ENCODE measurements at regions not wholly inside any gene's neighbourhood (a gene's known extent, or its start where the extent isn't known, plus 50 kb on each side); places are given as distances from the start of the nearest gene placed in this dataset.

GRCh38 chr5:169511708-169512107 is 71.9 kb upstream of the SPDL1 start:
- Histone ChIP-seq H4K8ac (ENCODE audit: low read depth, low read length) (peak overlapping the region; percentile 29), H3K4me3 (ENCODE audit: low read depth, low read length) (no peak overlapping the region), H3K36me3 (ENCODE audit: control insufficient read depth in 1 of 2, insufficient read depth in 2 of 2, low read length in 2 of 2) (no peaks in the 10 kb centered on the region), H3K4ac (ENCODE audit: low read depth, low read length) (no peak overlapping the region), H3K27ac (ENCODE audit: low read depth, low read length) (no peak overlapping the region), H2BK120ac (ENCODE audit: insufficient read depth, low read length, poor library complexity) (peak overlapping the region; percentile 57), H3K23ac (ENCODE audit: low read length) (no peak overlapping the region), H2BK12ac (ENCODE audit: low read length) (peak overlapping the region; percentile 25), H3K79me1 (ENCODE audit: low read length) (peaks cover 8% of the 10 kb centered on the region), H3K4me1 (ENCODE audit: control insufficient read depth in 1 of 2, insufficient read depth in 2 of 2, low read length in 2 of 2) (peaks cover 4 to 9% of the 10 kb centered on the region in 2 experiments), H3K27me3 (ENCODE audit: insufficient read depth, low read length) (no peaks in the 10 kb centered on the region), H3K14ac (ENCODE audit: low read length) (peak overlapping the region; percentile 66), H2AFZ (ENCODE audit: insufficient read depth, low read length, poor library complexity) (no peak overlapping the region), H2BK5ac (ENCODE audit: low read depth, low read length, poor library complexity) (peak overlapping the region; percentile 7), H3K9ac (ENCODE audit: low read length) (no peak overlapping the region), H4K91ac (ENCODE audit: low read depth, low read length) (peak overlapping the region; percentile 12), H3K4me2 (ENCODE audit: low read length) (no peak overlapping the region), H3K18ac (ENCODE audit: low read length) (no peak overlapping the region), H3K9me3 (ENCODE audit: insufficient read depth, low read depth, low read length) (no peaks in the 10 kb centered on the region), H3K79me2 (ENCODE audit: control insufficient read depth, insufficient read depth, low read length, poor library complexity) (no peaks in the 10 kb centered on the region), H2AK5ac (ENCODE audit: low read length) (no peak overlapping the region), H4K12ac (ENCODE audit: low read depth, low read length) (no peak overlapping the region)
- no CpG with 5 or more reads among the region's 3 CpGs for WGBS (ENCODE audit: extremely low coverage, insufficient coverage, insufficient read length)
- DNase-seq, result no peak

- H3K4me1 ChIP-seq (ENCODE audit: control insufficient read depth in 1 of 2, insufficient read depth in 2 of 2, low read length in 2 of 2), result peaks cover 4 to 6% of the 10 kb centered on the region in 2 experiments
- no CpG with 5 or more reads among the region's 1 CpG for WGBS (ENCODE audit: extremely low coverage, insufficient coverage, insufficient read length)
- no peaks in the 10 kb centered on the region for H3K36me3 ChIP-seq (ENCODE audit: control insufficient read depth in 1 of 2, insufficient read depth in 2 of 2, low read length in 2 of 2)
- no peak overlapping the region for H2AK5ac ChIP-seq (ENCODE audit: low read length)
- H4K12ac ChIP-seq (ENCODE audit: low read depth, low read length), result no peak overlapping the region
- no peaks in the 10 kb centered on the region for H3K79me2 ChIP-seq (ENCODE audit: control insufficient read depth, insufficient read depth, low read length, poor library complexity)
- H3K14ac ChIP-seq (ENCODE audit: low read length), result no peak overlapping the region
- peaks cover 7% of the 10 kb centered on the region for H3K79me1 ChIP-seq (ENCODE audit: low read length)
- H2BK5ac ChIP-seq (ENCODE audit: low read depth, low read length, poor library complexity), result no peak overlapping the region
- no peak overlapping the region for H3K27ac ChIP-seq (ENCODE audit: low read depth, low read length)
- H3K27me3 ChIP-seq (ENCODE audit: insufficient read depth, low read length), result no peaks in the 10 kb centered on the region
- H3K18ac ChIP-seq (ENCODE audit: low read length), result no peak overlapping the region
- H4K8ac ChIP-seq (ENCODE audit: low read depth, low read length), result no peak overlapping the region
- H3K9me3 ChIP-seq (ENCODE audit: insufficient read depth, low read depth, low read length), result no peaks in the 10 kb centered on the region
- H2AFZ ChIP-seq (ENCODE audit: insufficient read depth, low read length, poor library complexity), result no peak overlapping the region
- DNase-seq, result no peak
- no peak overlapping the region for H3K4me3 ChIP-seq (ENCODE audit: low read depth, low read length)
- H3K23ac ChIP-seq (ENCODE audit: low read length), result no peak overlapping the region
- H3K4ac ChIP-seq (ENCODE audit: low read depth, low read length), result no peak overlapping the region
- H2BK120ac ChIP-seq (ENCODE audit: insufficient read depth, low read length, poor library complexity), result no peak overlapping the region
- no peak overlapping the region for H3K4me2 ChIP-seq (ENCODE audit: low read length)
- no peak overlapping the region for H4K91ac ChIP-seq (ENCODE audit: low read depth, low read length)
- H3K9ac ChIP-seq (ENCODE audit: low read length), result no peak overlapping the region
- H2BK12ac ChIP-seq (ENCODE audit: low read length), result peak overlapping the region; percentile 8
Measured at GRCh38 chr5:169507051-169507450, 76.5 kb upstream of the SPDL1 start.

DNA sequence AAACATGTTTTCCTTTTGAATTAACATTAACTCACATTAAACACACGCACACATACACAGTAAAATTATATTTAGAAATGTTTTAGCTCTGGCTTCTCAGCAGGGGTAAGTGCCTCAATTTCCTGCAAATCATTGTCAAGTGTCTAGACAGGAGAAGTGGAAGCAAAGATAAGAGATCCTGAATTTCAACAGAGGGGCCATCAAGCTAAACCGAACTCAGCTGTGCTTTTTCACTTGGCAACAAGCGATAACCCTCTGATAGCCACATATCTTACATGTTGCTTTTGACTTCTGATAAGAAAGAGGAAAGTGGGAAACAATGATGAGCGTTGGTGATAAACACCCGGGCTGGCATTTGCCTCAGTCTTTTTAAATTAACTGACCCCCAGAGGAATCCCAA is 79.7 kb upstream of the SPDL1 start:
- Histone ChIP-seq H2AFZ (ENCODE audit: insufficient read depth, low read length, poor library complexity) (no peak overlapping the region), H3K79me1 (ENCODE audit: low read length) (peaks cover 2% of the 10 kb centered on the region), H2BK5ac (ENCODE audit: low read depth, low read length, poor library complexity) (no peak overlapping the region), H3K18ac (ENCODE audit: low read length) (no peak overlapping the region), H2BK120ac (ENCODE audit: insufficient read depth, low read length, poor library complexity) (no peak overlapping the region), H3K14ac (ENCODE audit: low read length) (no peak overlapping the region), H3K4me2 (ENCODE audit: low read length) (no peak overlapping the region), H4K8ac (ENCODE audit: low read depth, low read length) (no peak overlapping the region), H3K23ac (ENCODE audit: low read length) (no peak overlapping the region), H3K4me1 (ENCODE audit: control insufficient read depth in 1 of 2, insufficient read depth in 2 of 2, low read length in 2 of 2) (peaks cover 0 to 2% of the 10 kb centered on the region in 2 experiments), H3K27ac (ENCODE audit: low read depth, low read length) (no peak overlapping the region), H3K4me3 (ENCODE audit: low read depth, low read length) (no peak overlapping the region), H4K91ac (ENCODE audit: low read depth, low read length) (no peak overlapping the region), H3K27me3 (ENCODE audit: insufficient read depth, low read length) (no peaks in the 10 kb centered on the region), H2AK5ac (ENCODE audit: low read length) (no peak overlapping the region), H3K36me3 (ENCODE audit: control insufficient read depth in 1 of 2, insufficient read depth in 2 of 2, low read length in 2 of 2) (no peaks in the 10 kb centered on the region), H4K12ac (ENCODE audit: low read depth, low read length) (no peak overlapping the region), H3K79me2 (ENCODE audit: control insufficient read depth, insufficient read depth, low read length, poor library complexity) (no peaks in the 10 kb centered on the region), H3K4ac (ENCODE audit: low read depth, low read length) (no peak overlapping the region), H3K9me3 (ENCODE audit: insufficient read depth, low read depth, low read length) (no peaks in the 10 kb centered on the region), H2BK12ac (ENCODE audit: low read length) (no peak overlapping the region), H3K9ac (ENCODE audit: low read length) (no peak overlapping the region)
- no CpG with 5 or more reads among the region's 5 CpGs for WGBS (ENCODE audit: extremely low coverage, insufficient coverage, insufficient read length)
- DNase-seq, result no peak

GRCh38 chr5:169499990-169500505 is 83.5 kb upstream of the SPDL1 start:
- Histone ChIP-seq H2AK5ac (ENCODE audit: low read length) (no peak overlapping the region), H2AFZ (ENCODE audit: insufficient read depth, low read length, poor library complexity) (no peak overlapping the region), H3K4me2 (ENCODE audit: low read length) (no peak overlapping the region), H3K4me1 (ENCODE audit: control insufficient read depth in 1 of 2, insufficient read depth in 2 of 2, low read length in 2 of 2) (peaks cover 0 to 4% of the 10 kb centered on the region in 2 experiments), H2BK120ac (ENCODE audit: insufficient read depth, low read length, poor library complexity) (no peak overlapping the region), H3K9ac (ENCODE audit: low read length) (no peak overlapping the region), H4K91ac (ENCODE audit: low read depth, low read length) (no peak overlapping the region), H3K14ac (ENCODE audit: low read length) (no peak overlapping the region), H4K8ac (ENCODE audit: low read depth, low read length) (no peak overlapping the region), H3K9me3 (ENCODE audit: insufficient read depth, low read depth, low read length) (no peaks in the 10 kb centered on the region), H2BK5ac (ENCODE audit: low read depth, low read length, poor library complexity) (no peak overlapping the region), H2BK12ac (ENCODE audit: low read length) (no peak overlapping the region), H3K79me1 (ENCODE audit: low read length) (peaks cover 3% of the 10 kb centered on the region), H3K23ac (ENCODE audit: low read length) (no peak overlapping the region), H3K27me3 (ENCODE audit: insufficient read depth, low read length) (no peaks in the 10 kb centered on the region), H3K4me3 (ENCODE audit: low read depth, low read length) (no peak overlapping the region), H4K12ac (ENCODE audit: low read depth, low read length) (no peak overlapping the region), H3K18ac (ENCODE audit: low read length) (no peak overlapping the region), H3K27ac (ENCODE audit: low read depth, low read length) (no peak overlapping the region), H3K4ac (ENCODE audit: low read depth, low read length) (no peak overlapping the region), H3K36me3 (ENCODE audit: control insufficient read depth in 1 of 2, insufficient read depth in 2 of 2, low read length in 2 of 2) (no peaks in the 10 kb centered on the region), H3K79me2 (ENCODE audit: control insufficient read depth, insufficient read depth, low read length, poor library complexity) (no peaks in the 10 kb centered on the region)
- WGBS (ENCODE audit: extremely low coverage, insufficient coverage, insufficient read length), result no CpG with 5 or more reads among the region's 2 CpGs
- DNase-seq, result no peak
